CD4-positive, alpha-beta T cell (primary cell): ENCODE measurements at regions not wholly inside any gene's neighbourhood (a gene's known extent, or its start where the extent isn't known, plus 50 kb on each side); places are given as distances from the start of the nearest gene placed in this dataset.

Experiments
- ATAC-seq: fragments of 200-7000 bp; cut with Tn5 transposase; one replicate; pipeline ENCODE4 v1.10.0; 2022; ENCODE audit warnings: mild to moderate bottlenecking; ENCODE audit not compliant: poor library complexity
- CTCF ChIA-PET: fragments of 350-600 bp; sonication (Branson Sonifier 250); formaldehyde crosslinking; loops from one replicate; lab custom pipeline; 2021; ENCODE audit warnings: antibody characterized with exemption, inconsistent platforms; lab: Charles Lee
- POLR2A ChIA-PET: fragments of 350-600 bp; sonication (Branson Sonifier 250); formaldehyde crosslinking; loops from one replicate; lab custom pipeline; 2021; ENCODE audit warnings: antibody characterized with exemption, inconsistent platforms; lab: Charles Lee
- DNase-seq, 14 experiments: peaks; one replicate each; pipeline ENCODE4 v3.0.0-alpha.2; 2013 to 2020; ENCODE audit warnings: mixed read lengths in 2 of 14
- H3K27ac ChIP-seq, 2 donors: one replicate each; pipeline versions ENCODE4 v1.5.1 to v1.7.0; 2013; ENCODE audit warnings: low read length in 2 of 2, low read depth in 1 of 2, mild to moderate bottlenecking in 1 of 2
- H3K27me3 ChIP-seq, 2 experiments: 1 replicate in 1 of 2; 2 replicates in 1 of 2; pipeline versions ENCODE4 v1.6.1 to v1.7.0; 2013; ENCODE audit warnings: low read length in 2 of 2, control low read depth in 1 of 2, mild to moderate bottlenecking in 1 of 2, moderate library complexity in 1 of 2; ENCODE audit not compliant: insufficient read depth in 2 of 2, control insufficient read depth in 1 of 2
- H3K36me3 ChIP-seq: one replicate; pipeline ENCODE4 v1.6.1; 2013; ENCODE audit warnings: low read length, control low read depth; ENCODE audit not compliant: insufficient read depth
- H3K4me1 ChIP-seq: one replicate; pipeline ENCODE4 v1.6.1; 2013; ENCODE audit warnings: low read length, control low read depth; ENCODE audit not compliant: insufficient read depth
- H3K4me3 ChIP-seq: one replicate; pipeline ENCODE4 v1.5.1; 2013; ENCODE audit warnings: mild to moderate bottlenecking, low read length, moderate library complexity
- H3K9me3 ChIP-seq, 2 experiments: 1 replicate in 1 of 2; 2 replicates in 1 of 2; pipeline versions ENCODE4 v1.6.1 to v1.7.0; 2013; ENCODE audit warnings: low read length in 2 of 2, mild to moderate bottlenecking in 2 of 2, control low read depth in 1 of 2, moderate library complexity in 1 of 2; ENCODE audit not compliant: control insufficient read depth in 1 of 2, insufficient read depth in 1 of 2
- H3K27ac Mint-ChIP-seq: one replicate; pipeline ENCODE4 v1.8.0; 2020; ENCODE audit warnings: mixed read lengths
- H3K27me3 Mint-ChIP-seq: one replicate; pipeline ENCODE4 v1.8.0; 2021; ENCODE audit warnings: mixed read lengths
- H3K36me3 Mint-ChIP-seq: one replicate; pipeline ENCODE4 v1.8.0; 2021; ENCODE audit warnings: low read depth, mixed read lengths
- H3K4me1 Mint-ChIP-seq: one replicate; pipeline ENCODE4 v1.8.0; 2021; ENCODE audit warnings: low read depth, mixed read lengths
- H3K4me3 Mint-ChIP-seq: one replicate; pipeline ENCODE4 v1.8.0; 2020; ENCODE audit warnings: mild to moderate bottlenecking, mixed read lengths
- H3K9me3 Mint-ChIP-seq: one replicate; pipeline ENCODE4 v1.8.0; 2020; ENCODE audit warnings: mixed read lengths
- CTCF ChIP-seq: fragments of 200-600 bp; IDR thresholded peaks from one replicate; pipeline ENCODE4 v1.8.0; 2022; ENCODE audit warnings: antibody characterized with exemption, mild to moderate bottlenecking
- intact Hi-C, 2 experiments: fragments of 100-400 bp; cut with DNase I in 1 of 2; cut with micrococcal nuclease in 1 of 2; formaldehyde crosslinking; loops; one replicate each; pipeline versions ENCODE4 v1.15.1 to v1.9.0; 2023 to 2025; cut with DNase I, micrococcal nuclease

- no peaks in the 10 kb centered on the region for H3K27me3 Mint-ChIP-seq
- no peak overlapping the region for H3K4me3 Mint-ChIP-seq
- H3K27ac Mint-ChIP-seq = no peak overlapping the region
- H3K9me3 ChIP-seq = no peaks in the 10 kb centered on the region
- H3K9me3 Mint-ChIP-seq = no peaks in the 10 kb centered on the region
- no peaks in the 10 kb centered on the region for H3K27me3 ChIP-seq
- H3K27ac ChIP-seq = no peak overlapping the region
- H3K36me3 ChIP-seq = no peaks in the 10 kb centered on the region
- POLR2A ChIA-PET = no interaction called here
- no peak for DNase-seq
- TF ChIP-seq CTCF = no peak
- no peaks in the 10 kb centered on the region for H3K4me1 Mint-ChIP-seq
- no peaks in the 10 kb centered on the region for H3K36me3 Mint-ChIP-seq
- intact Hi-C loops = loop anchor here in 1 of 2 experiments (10.0 kb wide), 1 partner anchor 61 kb away; no protein-coding TSS in a partner anchor
- H3K4me3 ChIP-seq = no peak overlapping the region
- H3K4me1 ChIP-seq = no peaks in the 10 kb centered on the region
- CTCF ChIA-PET = no interaction called here
- no peak for ATAC-seq
These were observed 663.4 kb upstream of the TSPY4 start for GRCh38 chrY:8673896-8674295.

- TF ChIP-seq CTCF = no peak
- Mint-ChIP-seq H3K36me3 (no peaks in the 10 kb centered on the region), H3K9me3 (no peaks in the 10 kb centered on the region), H3K4me1 (no peaks in the 10 kb centered on the region), H3K27me3 (no peaks in the 10 kb centered on the region), H3K4me3 (no peak overlapping the region), H3K27ac (no peak overlapping the region)
- no peak overlapping the region for H3K27ac ChIP-seq
- ATAC-seq = no peak
- H3K27me3 ChIP-seq = no peaks in the 10 kb centered on the region
- no peak overlapping the region for H3K4me3 ChIP-seq
- no peak for DNase-seq
- H3K36me3 ChIP-seq = no peaks in the 10 kb centered on the region
- no peaks in the 10 kb centered on the region for H3K4me1 ChIP-seq
- ChIA-PET POLR2A (no interaction called here), CTCF (no interaction called here)
- H3K9me3 ChIP-seq = no peaks in the 10 kb centered on the region
- intact Hi-C loops = loop anchor here in 1 of 2 experiments (10.0 kb wide), 1 partner anchor 57 kb away; no protein-coding TSS in a partner anchor
These were observed 659.8 kb upstream of the TSPY4 start for GRCh38 chrY:8677336-8677935.

GRCh38 chrY:8687154-8687553, 650.1 kb upstream of the TSPY4 start:
- ChIA-PET POLR2A (no interaction called here), CTCF (no interaction called here)
- TF ChIP-seq CTCF = no peak
- no peaks in the 10 kb centered on the region for H3K27me3 Mint-ChIP-seq
- H3K9me3 ChIP-seq = no peaks in the 10 kb centered on the region
- DNase-seq (no peak), ATAC-seq (no peak)
- no peak overlapping the region for H3K27ac Mint-ChIP-seq
- H3K4me3 Mint-ChIP-seq = no peak overlapping the region
- intact Hi-C loops = no loop called here
- no peaks in the 10 kb centered on the region for H3K4me1 Mint-ChIP-seq
- no peaks in the 10 kb centered on the region for H3K27me3 ChIP-seq
- H3K4me1 ChIP-seq = no peaks in the 10 kb centered on the region
- H3K9me3 Mint-ChIP-seq = no peaks in the 10 kb centered on the region
- no peak overlapping the region for H3K27ac ChIP-seq
- no peaks in the 10 kb centered on the region for H3K36me3 Mint-ChIP-seq
- no peak overlapping the region for H3K4me3 ChIP-seq
- H3K36me3 ChIP-seq = no peaks in the 10 kb centered on the region
